Upper lobe of right lung (tissue), 1 donor: ENCODE measurements at regions not wholly inside any gene's neighbourhood (a gene's known extent, or its start where the extent isn't known, plus 50 kb on each side); places are given as distances from the start of the nearest gene placed in this dataset.
"Not testable (repeated sequence)": the region's sequence is repeated elsewhere in the genome, so short reads cannot be mapped to it uniquely, and the experiment has no call there.

Source experiments
- ATAC-seq: fragments of 200-7000 bp; cut with Tn5 transposase; one replicate; pipeline ENCODE4 v1.9.1; 2020; ENCODE audit warnings: mild to moderate bottlenecking, moderate library complexity
- DNase-seq: peaks from one replicate; pipeline ENCODE4 v3.0.0-alpha.2; 2020
- H3K27ac ChIP-seq: fragments of 200-600 bp; one replicate; pipeline ENCODE4 v1.8.0; 2022
- H3K27me3 ChIP-seq: fragments of 200-600 bp; one replicate; pipeline ENCODE4 v1.8.0; 2022; ENCODE audit warnings: mild to moderate bottlenecking
- H3K36me3 ChIP-seq: fragments of 200-600 bp; one replicate; pipeline ENCODE4 v1.8.0; 2022
- H3K4me1 ChIP-seq: fragments of 200-600 bp; one replicate; pipeline ENCODE4 v1.8.0; 2022
- H3K4me3 ChIP-seq: fragments of 200-600 bp; one replicate; pipeline ENCODE4 v1.8.0; 2022; ENCODE audit warnings: mild to moderate bottlenecking
- H3K9me3 ChIP-seq: fragments of 200-600 bp; one replicate; pipeline ENCODE4 v1.8.0; 2022
- intact Hi-C: fragments of 100-400 bp; cut with DNase I; formaldehyde crosslinking; loops from one replicate; pipeline ENCODE4 v1.11.0; 2022
- TF ChIP-seq, protein P1 (sequence below): fragments of 200-600 bp; IDR thresholded peaks from one replicate; pipeline ENCODE4 v1.8.0; 2022; ENCODE audit warnings: antibody characterized with exemption
- donor health status: DM: no; HTN: yes; CAD: no; lungs with severe emphysema.

- Histone ChIP-seq H3K4me1 (peaks cover 4% of the 10 kb centered on the region), H3K27ac (no peak overlapping the region), H3K4me3 (no peak overlapping the region), H3K27me3 (peaks cover 5% of the 10 kb centered on the region), H3K36me3 (no peaks in the 10 kb centered on the region), H3K9me3 (no peaks in the 10 kb centered on the region)
- ATAC-seq, result no peak
- no peak for DNase-seq
- TF ChIP-seq, protein P1, sequence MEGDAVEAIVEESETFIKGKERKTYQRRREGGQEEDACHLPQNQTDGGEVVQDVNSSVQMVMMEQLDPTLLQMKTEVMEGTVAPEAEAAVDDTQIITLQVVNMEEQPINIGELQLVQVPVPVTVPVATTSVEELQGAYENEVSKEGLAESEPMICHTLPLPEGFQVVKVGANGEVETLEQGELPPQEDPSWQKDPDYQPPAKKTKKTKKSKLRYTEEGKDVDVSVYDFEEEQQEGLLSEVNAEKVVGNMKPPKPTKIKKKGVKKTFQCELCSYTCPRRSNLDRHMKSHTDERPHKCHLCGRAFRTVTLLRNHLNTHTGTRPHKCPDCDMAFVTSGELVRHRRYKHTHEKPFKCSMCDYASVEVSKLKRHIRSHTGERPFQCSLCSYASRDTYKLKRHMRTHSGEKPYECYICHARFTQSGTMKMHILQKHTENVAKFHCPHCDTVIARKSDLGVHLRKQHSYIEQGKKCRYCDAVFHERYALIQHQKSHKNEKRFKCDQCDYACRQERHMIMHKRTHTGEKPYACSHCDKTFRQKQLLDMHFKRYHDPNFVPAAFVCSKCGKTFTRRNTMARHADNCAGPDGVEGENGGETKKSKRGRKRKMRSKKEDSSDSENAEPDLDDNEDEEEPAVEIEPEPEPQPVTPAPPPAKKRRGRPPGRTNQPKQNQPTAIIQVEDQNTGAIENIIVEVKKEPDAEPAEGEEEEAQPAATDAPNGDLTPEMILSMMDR, result no peak
- intact Hi-C loops, result no loop called here
Observed at GRCh38 chr16:85229869-85230462, 117.7 kb upstream of the CIBAR2 start.

DNA sequence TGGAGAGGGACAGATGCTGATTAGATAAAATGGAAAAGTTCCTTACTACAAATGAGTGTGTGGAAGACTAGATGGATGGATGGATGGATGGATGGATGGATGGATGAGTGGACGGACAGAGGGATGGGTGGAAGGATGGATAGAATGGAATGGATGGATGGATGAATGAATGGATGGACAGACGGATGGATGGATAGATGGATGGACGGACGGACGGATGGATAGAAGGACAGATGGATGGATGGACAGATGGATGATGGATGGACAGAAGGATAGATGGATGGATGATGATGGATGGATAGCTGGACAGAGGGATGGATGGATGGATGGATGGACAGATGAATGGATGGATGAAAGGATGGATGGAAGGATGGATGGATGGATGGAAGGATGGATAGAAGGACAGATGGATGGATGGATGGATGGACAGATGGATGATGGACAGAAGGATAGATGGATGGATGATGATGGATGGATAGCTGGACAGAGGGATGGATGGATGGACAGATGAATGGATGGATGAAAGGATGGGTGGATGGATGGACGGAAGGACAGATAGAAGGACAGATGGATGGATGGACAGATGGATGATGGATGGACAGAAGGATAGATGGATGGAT is 118.6 kb upstream of the CIBAR2 start:
- H3K27me3 ChIP-seq, H3K27ac ChIP-seq, intact Hi-C loops, H3K4me3 ChIP-seq, ATAC-seq, H3K9me3 ChIP-seq, DNase-seq, H3K36me3 ChIP-seq, H3K4me1 ChIP-seq: not testable (repeated sequence)

DNA sequence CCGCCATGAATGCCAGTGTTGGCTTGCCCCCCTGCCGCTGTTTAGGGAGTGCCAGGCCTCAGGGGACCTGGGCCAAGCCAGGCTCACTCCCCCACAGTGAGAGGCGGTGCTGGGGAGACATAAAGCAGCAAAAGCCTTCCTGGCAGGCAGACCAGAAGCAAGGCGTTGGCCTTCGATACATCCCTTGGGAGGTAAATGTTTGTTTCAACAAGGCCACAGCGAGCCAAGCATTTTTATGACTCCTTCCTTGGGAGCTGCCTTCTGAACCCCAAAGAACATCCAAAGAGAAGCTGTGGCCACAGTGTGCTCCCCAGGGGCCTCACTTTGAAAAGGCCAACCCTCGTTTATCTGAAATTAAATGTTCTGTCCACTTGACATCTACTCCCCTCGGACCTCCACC is 119.7 kb upstream of the CIBAR2 start:
- Histone ChIP-seq H3K27me3 (peaks cover 19% of the 10 kb centered on the region), H3K9me3 (no peaks in the 10 kb centered on the region), H3K27ac (no peak overlapping the region), H3K36me3 (no peaks in the 10 kb centered on the region), H3K4me3 (no peak overlapping the region), H3K4me1 (peaks cover 11% of the 10 kb centered on the region)
- intact Hi-C loops, result no loop called here
- TF ChIP-seq, protein P1, result no peak
- ATAC-seq (no peak), DNase-seq (no peak)

GRCh38 chr16:85232369-85233142 is 120.3 kb upstream of the CIBAR2 start:
- Histone ChIP-seq H3K27me3 (peaks cover 21% of the 10 kb centered on the region), H3K4me1 (peaks cover 12% of the 10 kb centered on the region), H3K27ac (no peak overlapping the region), H3K9me3 (no peaks in the 10 kb centered on the region), H3K36me3 (no peaks in the 10 kb centered on the region), H3K4me3 (no peak overlapping the region)
- ATAC-seq (no peak), DNase-seq (no peak)
- TF ChIP-seq, protein P1, result no peak
- intact Hi-C loops, result no loop called here

DNA sequence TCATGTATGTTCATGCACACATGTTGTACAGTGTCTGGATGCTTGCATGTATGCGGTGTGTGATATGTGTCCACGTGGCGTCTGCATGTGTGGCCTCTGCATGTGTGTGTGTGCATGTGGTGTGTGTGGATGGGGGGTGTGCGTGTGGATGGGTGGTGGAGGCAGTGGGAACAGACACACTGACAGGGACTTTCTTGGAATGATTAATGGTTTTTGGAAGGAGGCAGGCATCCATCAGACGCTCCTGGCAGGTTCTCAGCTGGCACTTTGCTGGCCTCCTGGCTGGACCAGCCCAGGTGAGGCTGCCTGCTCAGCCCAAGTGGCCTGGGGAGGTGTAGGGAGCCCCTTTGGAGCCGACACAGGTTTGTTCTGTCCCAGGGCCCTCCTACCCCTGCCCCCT is 121.2 kb upstream of the CIBAR2 start:
- Histone ChIP-seq H3K9me3 (no peaks in the 10 kb centered on the region), H3K27ac (no peak overlapping the region), H3K36me3 (no peaks in the 10 kb centered on the region), H3K4me1 (peaks cover 21% of the 10 kb centered on the region), H3K4me3 (no peak overlapping the region), H3K27me3 (peaks cover 21% of the 10 kb centered on the region)
- intact Hi-C loops, result no loop called here
- ATAC-seq (no peak), DNase-seq (no peak)
- TF ChIP-seq, protein P1, result no peak
